ENCODE measurements at regions not wholly inside any gene's neighbourhood (a gene's known extent, or its start where the extent isn't known, plus 50 kb on each side); places are given as distances from the start of the nearest gene placed in this dataset.

- H3K36me3 ChIP-seq (ENCODE audit: insufficient read depth, low read length, poor library complexity, severe bottlenecking): no peaks in the 10 kb centered on the region
- ChIA-PET POLR2A (ENCODE audit: low non-redundant PET) (no interaction called here), CTCF (no interaction called here)
- H3K27ac ChIP-seq (ENCODE audit: low read depth, low read length, poor library complexity, severe bottlenecking): peak overlapping the region; percentile 39
- H3K4me1 ChIP-seq (ENCODE audit: insufficient read depth, low read length, poor library complexity, severe bottlenecking): peaks cover 49% of the 10 kb centered on the region
- no peak overlapping the region for H3K4me3 ChIP-seq (ENCODE audit: low read depth, low read length, poor library complexity, severe bottlenecking)
- no peak for TF ChIP-seq EZH2 (IDR thresholded peaks at IDR 0.05; ENCODE audit: borderline replicate concordance, low read depth, low read length, poor library complexity, severe bottlenecking)
- TF ChIP-seq CTCF (conservative IDR thresholded peaks at IDR 0.05; ENCODE audit: low read depth, low read length): no peak
- BruUV-seq (replicated peaks): no TSS peak
- H3K9me3 ChIP-seq (ENCODE audit: low read depth, low read length, poor library complexity, severe bottlenecking): no peaks in the 10 kb centered on the region
- DNase-seq (ENCODE audit: low spot score): peak; percentile 93
- intact Hi-C loops (cut with micrococcal nuclease; ENCODE audit: unreplicated experiment): no loop called here
- H3K27me3 ChIP-seq (replicated peaks; ENCODE audit: insufficient read depth, low read depth, low read length, poor library complexity): no peaks in the 10 kb centered on the region
These were observed 513.0 kb downstream of the SOX6 start for GRCh38 chr11:15843309-15843872.

- H3K27me3 ChIP-seq (replicated peaks; ENCODE audit: insufficient read depth, low read depth, low read length, poor library complexity): no peaks in the 10 kb centered on the region
- BruUV-seq (replicated peaks): no TSS peak
- no peak for DNase-seq (ENCODE audit: low spot score)
- H3K4me1 ChIP-seq (ENCODE audit: insufficient read depth, low read length, poor library complexity, severe bottlenecking): peaks cover 48% of the 10 kb centered on the region
- ChIA-PET POLR2A (ENCODE audit: low non-redundant PET) (no interaction called here), CTCF (no interaction called here)
- no peak for TF ChIP-seq EZH2 (IDR thresholded peaks at IDR 0.05; ENCODE audit: borderline replicate concordance, low read depth, low read length, poor library complexity, severe bottlenecking)
- TF ChIP-seq CTCF (conservative IDR thresholded peaks at IDR 0.05; ENCODE audit: low read depth, low read length): no peak
- H3K27ac ChIP-seq (ENCODE audit: low read depth, low read length, poor library complexity, severe bottlenecking): no peak overlapping the region
- intact Hi-C loops (cut with micrococcal nuclease; ENCODE audit: unreplicated experiment): no loop called here
- no peaks in the 10 kb centered on the region for H3K36me3 ChIP-seq (ENCODE audit: insufficient read depth, low read length, poor library complexity, severe bottlenecking)
- no peak overlapping the region for H3K4me3 ChIP-seq (ENCODE audit: low read depth, low read length, poor library complexity, severe bottlenecking)
- H3K9me3 ChIP-seq (ENCODE audit: low read depth, low read length, poor library complexity, severe bottlenecking): no peaks in the 10 kb centered on the region
These were observed 511.1 kb downstream of the SOX6 start for GRCh38 chr11:15845261-15845660.

GRCh38 chr11:15848631-15849168 lies 507.6 kb downstream of the SOX6 start:
- no TSS peak for BruUV-seq (replicated peaks)

More at GRCh38 chr11:15848631-15849168, 507.6 kb downstream of the SOX6 start:
- intact Hi-C loops (cut with micrococcal nuclease; ENCODE audit: unreplicated experiment): no loop called here
- H3K4me3 ChIP-seq (ENCODE audit: low read depth, low read length, poor library complexity, severe bottlenecking): no peak overlapping the region
- H3K9me3 ChIP-seq (ENCODE audit: low read depth, low read length, poor library complexity, severe bottlenecking): no peaks in the 10 kb centered on the region
- ChIA-PET POLR2A (ENCODE audit: low non-redundant PET) (no interaction called here), CTCF (no interaction called here)
- no peaks in the 10 kb centered on the region for H3K36me3 ChIP-seq (ENCODE audit: insufficient read depth, low read length, poor library complexity, severe bottlenecking)
- H3K27me3 ChIP-seq (replicated peaks; ENCODE audit: insufficient read depth, low read depth, low read length, poor library complexity): no peaks in the 10 kb centered on the region
- H3K4me1 ChIP-seq (ENCODE audit: insufficient read depth, low read length, poor library complexity, severe bottlenecking): peaks cover 24% of the 10 kb centered on the region
- TF ChIP-seq EZH2 (IDR thresholded peaks at IDR 0.05; ENCODE audit: borderline replicate concordance, low read depth, low read length, poor library complexity, severe bottlenecking) (no peak), CTCF (conservative IDR thresholded peaks at IDR 0.05; ENCODE audit: low read depth, low read length) (no peak)
- no peak overlapping the region for H3K27ac ChIP-seq (ENCODE audit: low read depth, low read length, poor library complexity, severe bottlenecking)
- DNase-seq (ENCODE audit: low spot score): no peak
